DOHH2 (cell line): ENCODE measurements at regions not wholly inside any gene's neighbourhood (a gene's known extent, or its start where the extent isn't known, plus 50 kb on each side); places are given as distances from the start of the nearest gene placed in this dataset.

Experiments
- H3F3A ChIP-seq: fragments of 200-600 bp; sonication (generic), shearing (Covaris generic); 2 replicates; pipeline ENCODE4 v1.6.0; 2016; ENCODE audit warnings: antibody characterized with exemption, mild to moderate bottlenecking; ENCODE audit not compliant: control insufficient read depth, insufficient read depth
- H3K27ac ChIP-seq: fragments of 200-600 bp; sonication (generic); 2 replicates; pipeline ENCODE4 v1.5.1; 2014; ENCODE audit warnings: low read depth, mild to moderate bottlenecking, low read length, moderate library complexity
- H3K27me3 ChIP-seq: fragments of 200-600 bp; sonication (generic); 2 replicates; pipeline ENCODE4 v1.6.1; 2014; ENCODE audit warnings: mild to moderate bottlenecking, low read length, mixed read lengths; ENCODE audit not compliant: control insufficient read depth
- H3K36me3 ChIP-seq: fragments of 200-600 bp; sonication (generic); 2 replicates; pipeline ENCODE4 v1.6.1; 2014; ENCODE audit warnings: mild to moderate bottlenecking, low read length, moderate library complexity, mixed read lengths; ENCODE audit not compliant: control insufficient read depth
- H3K4me1 ChIP-seq: fragments of 200-600 bp; sonication (generic); 2 replicates; pipeline ENCODE4 v1.6.1; 2014; ENCODE audit warnings: mild to moderate bottlenecking, low read length, mixed read lengths; ENCODE audit not compliant: control insufficient read depth
- H3K4me2 ChIP-seq: fragments of 200-600 bp; sonication (generic); 2 replicates; pipeline ENCODE4 v1.6.0; 2014; ENCODE audit warnings: mild to moderate bottlenecking, low read length, moderate library complexity
- H3K4me3 ChIP-seq: fragments of 200-600 bp; sonication (generic); 2 replicates; pipeline ENCODE4 v1.5.1; 2014; ENCODE audit warnings: mild to moderate bottlenecking, low read length, mixed read lengths
- H3K79me2 ChIP-seq: fragments of 200-600 bp; sonication (generic); 2 replicates; pipeline ENCODE4 v1.6.1; 2014; ENCODE audit warnings: mild to moderate bottlenecking, low read length, mixed read lengths; ENCODE audit not compliant: control insufficient read depth
- H3K9me2 ChIP-seq: fragments of 200-600 bp; sonication (generic); replicated peaks from 2 replicates; pipeline ENCODE4 v1.6.1; 2014; ENCODE audit warnings: mild to moderate bottlenecking, low read length, mixed read lengths; ENCODE audit not compliant: control insufficient read depth
- H3K9me3 ChIP-seq: fragments of 200-600 bp; sonication (generic); 2 replicates; pipeline ENCODE4 v1.6.1; 2014; ENCODE audit warnings: antibody characterized with exemption, low read length, mixed read lengths; ENCODE audit not compliant: control insufficient read depth, insufficient read depth
- H4K20me1 ChIP-seq: fragments of 200-600 bp; sonication (generic); 2 replicates; pipeline ENCODE4 v1.6.0; 2014; ENCODE audit warnings: low read depth, mild to moderate bottlenecking, antibody characterized with exemption, low read length, moderate library complexity; ENCODE audit not compliant: control insufficient read depth, insufficient read depth
- CTCF ChIP-seq: fragments of 200-600 bp; sonication (generic); IDR thresholded peaks from one replicate; pipeline ENCODE4 v1.5.1; 2014; ENCODE audit warnings: antibody characterized with exemption, mild to moderate bottlenecking, low read depth, low read length; ENCODE audit not compliant: poor library complexity, severe bottlenecking
- EZH2phosphoT487 ChIP-seq: fragments of 200-600 bp; sonication (generic); IDR thresholded peaks from 2 replicates; pipeline ENCODE4 v1.6.1; 2017; ENCODE audit warnings: borderline replicate concordance, mild to moderate bottlenecking, antibody characterized with exemption, low read length, moderate library complexity, mixed read lengths

- no peaks in the 10 kb centered on the region for H3K4me1 ChIP-seq
- H3K4me3 ChIP-seq = no peak overlapping the region
- H3K4me2 ChIP-seq = no peak overlapping the region
- H3F3A ChIP-seq = no peaks in the 10 kb centered on the region
- no peak for TF ChIP-seq EZH2phosphoT487
- no peak for TF ChIP-seq CTCF
- H3K27ac ChIP-seq = no peak overlapping the region
- H3K9me2 ChIP-seq = no peaks in the 10 kb centered on the region
- no peaks in the 10 kb centered on the region for H4K20me1 ChIP-seq
- H3K79me2 ChIP-seq = no peaks in the 10 kb centered on the region
- H3K27me3 ChIP-seq = peaks cover 8% of the 10 kb centered on the region; the same call in 1 of the 2 replicates
- H3K9me3 ChIP-seq = no peaks in the 10 kb centered on the region
- no peaks in the 10 kb centered on the region for H3K36me3 ChIP-seq
Measured at GRCh38 chr1:43082740-43083139, 89.3 kb downstream of the EBNA1BP2 start.

- Histone ChIP-seq H3K36me3 (no peaks in the 10 kb centered on the region), H3K4me2 (no peak overlapping the region), H3K9me3 (no peaks in the 10 kb centered on the region), H3K4me1 (peaks cover 16% of the 10 kb centered on the region), H4K20me1 (no peaks in the 10 kb centered on the region), H3K27me3 (no peaks in the 10 kb centered on the region), H3K79me2 (no peaks in the 10 kb centered on the region), H3K9me2 (no peaks in the 10 kb centered on the region), H3K27ac (no peak overlapping the region), H3F3A (0 out of 2 replicates have a peak, but pooled peaks cover under 1% of the 10 kb centered on the region), H3K4me3 (no peak overlapping the region)
- no peak for TF ChIP-seq CTCF
Measured at GRCh38 chr1:43077273-43077672, 94.8 kb downstream of the EBNA1BP2 start.

- no peaks in the 10 kb centered on the region for H3K27me3 ChIP-seq
- no peak overlapping the region for H3K4me2 ChIP-seq
- TF ChIP-seq EZH2phosphoT487 = no peak
- TF ChIP-seq CTCF = no peak
- H3K9me3 ChIP-seq = no peaks in the 10 kb centered on the region
- peaks cover 2% of the 10 kb centered on the region; the same call in 1 of the 2 replicates for H3F3A ChIP-seq
- H3K79me2 ChIP-seq = no peaks in the 10 kb centered on the region
- H3K4me1 ChIP-seq = peaks cover 26% of the 10 kb centered on the region
- no peaks in the 10 kb centered on the region for H3K9me2 ChIP-seq
- H3K4me3 ChIP-seq = no peak overlapping the region
- no peak overlapping the region for H3K27ac ChIP-seq
- H4K20me1 ChIP-seq = no peaks in the 10 kb centered on the region
- H3K36me3 ChIP-seq = no peaks in the 10 kb centered on the region
Measured at GRCh38 chr1:43074709-43075108, 97.4 kb downstream of the EBNA1BP2 start.

- Histone ChIP-seq H3K4me1 (peaks cover 26% of the 10 kb centered on the region), H3F3A (peaks cover 2% of the 10 kb centered on the region; the same call in 1 of the 2 replicates), H3K79me2 (no peaks in the 10 kb centered on the region), H3K27me3 (no peaks in the 10 kb centered on the region), H3K9me3 (no peaks in the 10 kb centered on the region), H3K4me2 (no peak overlapping the region), H3K9me2 (no peaks in the 10 kb centered on the region), H3K4me3 (no peak overlapping the region), H3K36me3 (no peaks in the 10 kb centered on the region), H3K27ac (no peak overlapping the region), H4K20me1 (no peaks in the 10 kb centered on the region)
- TF ChIP-seq CTCF = no peak
- TF ChIP-seq EZH2phosphoT487 = no peak
Measured at GRCh38 chr1:43074244-43074643, 97.8 kb downstream of the EBNA1BP2 start.
